HEK293 (cell line): ENCODE measurements at regions not wholly inside any gene's neighbourhood (a gene's known extent, or its start where the extent isn't known, plus 50 kb on each side); places are given as distances from the start of the nearest gene placed in this dataset.

Experiments used
- CTCF ChIA-PET: fragments of 350-600 bp; formaldehyde crosslinking; extraction: SDS; loops from one replicate; lab custom pipeline; 2021; ENCODE audit warnings: antibody characterized with exemption; lab: Yijun Ruan, JAX
- POLR2A ChIA-PET: fragments of 300-600 bp; formaldehyde crosslinking; extraction: SDS; loops from one replicate; lab custom pipeline; 2020; ENCODE audit warnings: antibody characterized with exemption, inconsistent platforms; lab: Yijun Ruan, JAX
- H3K27ac ChIP-seq: fragments of 200-500 bp; sonication (Bioruptor generic); 2 replicates; pipeline ENCODE4 v1.5.1; 2014; ENCODE audit warnings: low read depth, low read length, control low read depth, inconsistent platforms; ENCODE audit errors: extremely low read depth
- H3K36me3 ChIP-seq, 2 experiments: fragments of 200-500 bp in 1 of 2; sonication (Bioruptor generic) in 1 of 2; 1 replicate in 1 of 2; 2 replicates in 1 of 2; pipeline ENCODE4 v1.5.1; 2014 to 2017; ENCODE audit warnings: inconsistent platforms in 2 of 2, low read length in 2 of 2; ENCODE audit not compliant: control insufficient read depth in 2 of 2, insufficient read depth in 1 of 2
- H3K4me1 ChIP-seq: fragments of 200-500 bp; sonication (Bioruptor generic); 2 replicates; pipeline ENCODE4 v1.5.1; 2014; ENCODE audit warnings: mild to moderate bottlenecking, low read length, inconsistent platforms; ENCODE audit not compliant: control insufficient read depth, insufficient read depth
- H3K4me3 ChIP-seq: 2 replicates; pipeline ENCODE4 v1.5.1; 2011; ENCODE audit warnings: low read depth, mild to moderate bottlenecking, control low read depth, low read length, moderate library complexity
- H3K9me3 ChIP-seq: fragments of 200-500 bp; sonication (Bioruptor generic); 2 replicates; pipeline ENCODE4 v1.5.1; 2014; ENCODE audit warnings: low read depth, low read length, inconsistent platforms; ENCODE audit not compliant: control insufficient read depth, insufficient read depth
- BCL11B ChIP-seq: fragments of 450-650 bp; formaldehyde crosslinking; IDR thresholded peaks from 2 replicates; pipeline ENCODE4 v1.5.1; 2016; ENCODE audit warnings: low read depth, missing biosample characterization, missing genetic modification characterization
- KLF1 ChIP-seq: fragments of 450-650 bp; formaldehyde crosslinking; IDR thresholded peaks from 2 replicates; pipeline ENCODE4 v1.5.1; 2016; ENCODE audit warnings: missing biosample characterization, missing genetic modification characterization
- PRDM1 ChIP-seq: fragments of 450-650 bp; formaldehyde crosslinking; IDR thresholded peaks from 2 replicates; pipeline ENCODE4; 2016; ENCODE audit warnings: missing biosample characterization, missing genetic modification characterization
- TCF7L2 ChIP-seq: IDR thresholded peaks from 2 replicates; pipeline ENCODE4 v1.6.1; 2011; ENCODE audit warnings: low read depth, mild to moderate bottlenecking, inconsistent platforms, low read length, moderate library complexity, borderline replicate concordance
- ZBTB20 ChIP-seq: fragments of 450-650 bp; formaldehyde crosslinking; IDR thresholded peaks from 2 replicates; pipeline ENCODE4 v1.5.1; 2016; ENCODE audit warnings: missing biosample characterization, missing genetic modification characterization
- ZNF157 ChIP-seq: fragments of 450-650 bp; formaldehyde crosslinking; IDR thresholded peaks from 2 replicates; pipeline ENCODE4 v1.5.1; 2016; ENCODE audit warnings: missing biosample characterization, missing genetic modification characterization
- ZNF324 ChIP-seq: fragments of 450-650 bp; formaldehyde crosslinking; IDR thresholded peaks from 2 replicates; pipeline ENCODE4 v1.5.1; 2016; ENCODE audit warnings: missing biosample characterization, missing genetic modification characterization
- ZNF394 ChIP-seq: fragments of 450-650 bp; formaldehyde crosslinking; IDR thresholded peaks from 2 replicates; pipeline ENCODE4 v1.5.1; 2016; ENCODE audit warnings: missing biosample characterization, missing genetic modification characterization, mild to moderate bottlenecking, moderate library complexity, borderline replicate concordance
- ZNF514 ChIP-seq: fragments of 450-650 bp; formaldehyde crosslinking; IDR thresholded peaks from 2 replicates; pipeline ENCODE4 v1.5.1; 2016; ENCODE audit warnings: missing biosample characterization, missing genetic modification characterization
- ZNF571 ChIP-seq: fragments of 450-650 bp; formaldehyde crosslinking; IDR thresholded peaks from 2 replicates; pipeline ENCODE4 v1.5.0; 2017; ENCODE audit warnings: missing biosample characterization, missing genetic modification characterization
- ZNF629 ChIP-seq: fragments of 450-650 bp; formaldehyde crosslinking; IDR thresholded peaks from 2 replicates; pipeline ENCODE4 v1.5.1; 2017; ENCODE audit warnings: missing biosample characterization, missing genetic modification characterization
- ZNF670 ChIP-seq: fragments of 450-650 bp; formaldehyde crosslinking; IDR thresholded peaks from 2 replicates; pipeline ENCODE4 v1.5.1; 2016; ENCODE audit warnings: missing biosample characterization, missing genetic modification characterization, low read depth
- ZNF777 ChIP-seq: fragments of 450-650 bp; formaldehyde crosslinking; IDR thresholded peaks from 2 replicates; pipeline ENCODE4 v1.5.1; 2017; ENCODE audit warnings: missing biosample characterization, missing genetic modification characterization, borderline replicate concordance
- TF ChIP-seq, protein P1 (sequence below): fragments of 450-650 bp; formaldehyde crosslinking; IDR thresholded peaks from 2 replicates; pipeline ENCODE4 v1.5.1; 2016; ENCODE audit warnings: missing biosample characterization, missing genetic modification characterization
- TF ChIP-seq, protein P2 (sequence below): fragments of 450-650 bp; formaldehyde crosslinking; IDR thresholded peaks from 2 replicates; pipeline ENCODE4 v1.5.1; 2017; ENCODE audit warnings: missing biosample characterization, missing genetic modification characterization
- TF ChIP-seq, protein P3 (sequence below): fragments of 450-650 bp; formaldehyde crosslinking; IDR thresholded peaks from 2 replicates; pipeline ENCODE4 v1.5.0; 2017; ENCODE audit warnings: missing biosample characterization, missing genetic modification characterization, borderline replicate concordance
- TF ChIP-seq, protein P4 (sequence below): fragments of 450-650 bp; formaldehyde crosslinking; IDR thresholded peaks from 2 replicates; pipeline ENCODE4 v1.5.1; 2016; ENCODE audit warnings: missing biosample characterization, missing genetic modification characterization
- TF ChIP-seq, protein P5 (sequence below): fragments of 450-650 bp; formaldehyde crosslinking; IDR thresholded peaks from 2 replicates; pipeline ENCODE4 v1.5.1; 2016; ENCODE audit warnings: missing biosample characterization, missing genetic modification characterization

DNA sequence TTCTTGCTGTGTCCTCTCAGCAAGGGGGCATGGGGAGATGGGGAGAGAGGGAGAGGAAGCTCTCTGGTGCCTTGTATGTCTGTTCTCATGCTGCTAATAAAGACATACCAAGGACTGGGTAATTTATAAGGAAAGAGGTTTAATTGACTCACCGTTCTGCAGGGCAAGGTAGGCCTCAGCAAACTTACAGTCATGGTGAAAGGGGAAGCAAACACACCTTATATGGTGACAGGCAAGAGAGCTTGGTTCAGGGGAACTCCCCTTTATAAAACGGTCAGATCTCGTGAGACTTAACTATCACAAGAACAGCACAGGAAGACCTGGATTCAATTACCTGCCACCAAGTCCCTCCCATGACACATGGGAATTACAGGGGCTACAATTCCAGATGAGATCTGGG is 464.7 kb upstream of the CELF2 start:
- ChIA-PET CTCF (interaction anchor here (0.6 kb wide), 1 partner anchor 8 kb away, joined by 3 read pairs; no protein-coding TSS in a partner anchor), POLR2A (no interaction called here)
- Histone ChIP-seq H3K4me3 (no peak overlapping the region), H3K4me1 (no peaks in the 10 kb centered on the region), H3K27ac (no peak overlapping the region), H3K9me3 (no peaks in the 10 kb centered on the region), H3K36me3 (no peaks in the 10 kb centered on the region)
- TF ChIP-seq PRDM1 (tag by site-specific recombination) (no peak), ZBTB20 (tag by site-specific recombination) (no peak), ZNF571 (tag by site-specific recombination) (no peak), ZNF394 (tag by site-specific recombination) (no peak)
- TF ChIP-seq, protein P1, sequence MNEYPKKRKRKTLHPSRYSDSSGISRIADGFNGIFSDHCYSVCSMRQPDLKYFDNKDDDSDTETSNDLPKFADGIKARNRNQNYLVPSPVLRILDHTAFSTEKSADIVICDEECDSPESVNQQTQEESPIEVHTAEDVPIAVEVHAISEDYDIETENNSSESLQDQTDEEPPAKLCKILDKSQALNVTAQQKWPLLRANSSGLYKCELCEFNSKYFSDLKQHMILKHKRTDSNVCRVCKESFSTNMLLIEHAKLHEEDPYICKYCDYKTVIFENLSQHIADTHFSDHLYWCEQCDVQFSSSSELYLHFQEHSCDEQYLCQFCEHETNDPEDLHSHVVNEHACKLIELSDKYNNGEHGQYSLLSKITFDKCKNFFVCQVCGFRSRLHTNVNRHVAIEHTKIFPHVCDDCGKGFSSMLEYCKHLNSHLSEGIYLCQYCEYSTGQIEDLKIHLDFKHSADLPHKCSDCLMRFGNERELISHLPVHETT (tag by site-specific recombination), result no peak

DNA sequence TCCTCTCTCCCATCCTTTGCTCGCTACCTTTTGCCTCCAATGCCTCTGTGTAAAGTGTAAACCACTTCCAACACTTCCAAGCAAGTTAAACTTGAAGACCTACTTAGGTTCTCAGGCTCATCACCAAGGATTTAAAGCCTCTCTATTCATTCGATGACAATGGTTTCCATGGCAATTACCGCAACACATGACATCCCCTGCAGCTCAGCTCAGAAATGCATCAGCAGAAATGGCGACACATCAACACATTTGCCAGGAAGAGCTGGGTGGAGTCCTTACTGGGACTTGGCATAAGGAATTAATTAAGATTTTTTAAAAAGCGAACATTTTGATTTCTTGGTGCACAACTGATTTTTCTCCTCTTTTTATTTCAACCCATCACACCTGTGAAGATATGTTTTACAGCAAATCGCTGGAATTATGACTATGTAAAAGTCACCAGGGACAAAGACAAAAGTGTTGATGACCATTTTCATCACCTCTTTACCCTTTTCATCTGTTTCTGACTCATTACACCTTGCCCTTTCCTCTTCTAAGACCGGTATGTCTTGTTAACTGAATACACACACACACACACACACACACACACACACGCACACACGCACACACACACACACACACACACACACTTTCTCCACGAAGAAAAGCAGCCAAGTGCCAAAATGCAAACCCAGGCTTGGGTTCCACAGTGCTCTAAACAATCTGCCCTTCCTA is 453.4 kb upstream of the CELF2 start:
- no peak overlapping the region for H3K27ac ChIP-seq
- no peak overlapping the region for H3K4me3 ChIP-seq
- ChIA-PET POLR2A (no interaction called here), CTCF (interaction anchor here (0.7 kb wide), 1 partner anchor 12 kb away, joined by 3 read pairs; no protein-coding TSS in a partner anchor)
- TF ChIP-seq, protein P2, sequence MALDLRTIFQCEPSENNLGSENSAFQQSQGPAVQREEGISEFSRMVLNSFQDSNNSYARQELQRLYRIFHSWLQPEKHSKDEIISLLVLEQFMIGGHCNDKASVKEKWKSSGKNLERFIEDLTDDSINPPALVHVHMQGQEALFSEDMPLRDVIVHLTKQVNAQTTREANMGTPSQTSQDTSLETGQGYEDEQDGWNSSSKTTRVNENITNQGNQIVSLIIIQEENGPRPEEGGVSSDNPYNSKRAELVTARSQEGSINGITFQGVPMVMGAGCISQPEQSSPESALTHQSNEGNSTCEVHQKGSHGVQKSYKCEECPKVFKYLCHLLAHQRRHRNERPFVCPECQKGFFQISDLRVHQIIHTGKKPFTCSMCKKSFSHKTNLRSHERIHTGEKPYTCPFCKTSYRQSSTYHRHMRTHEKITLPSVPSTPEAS, result peak; percentile 88
- TF ChIP-seq KLF1 (tag by site-specific recombination), result no peak
- 0 out of 2 replicates have a peak, but pooled peaks cover 2% of the 10 kb centered on the region for H3K4me1 ChIP-seq
- H3K9me3 ChIP-seq, result no peaks in the 10 kb centered on the region
- H3K36me3 ChIP-seq, result no peaks in the 10 kb centered on the region

DNA sequence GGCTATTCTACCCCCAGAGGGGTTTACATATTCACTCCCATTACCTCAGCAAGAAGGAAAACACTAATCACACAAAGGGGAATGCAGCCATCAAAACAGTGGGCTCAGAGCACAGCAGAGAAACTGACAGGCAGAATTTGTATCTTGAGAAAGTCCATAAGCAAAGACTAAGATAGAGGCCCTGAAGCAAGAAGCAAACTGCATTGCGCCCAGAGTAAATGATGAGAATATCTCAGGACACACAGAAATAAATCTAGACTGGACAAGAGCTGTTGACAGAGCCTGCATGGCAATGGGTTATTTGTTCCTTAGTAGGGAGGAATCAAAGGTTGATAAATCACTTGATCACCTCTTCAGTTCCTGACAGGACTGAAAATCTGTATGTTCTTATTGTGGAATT is 440.7 kb upstream of the CELF2 start:
- POLR2A ChIA-PET, result no interaction called here
- Histone ChIP-seq H3K4me1 (no peaks in the 10 kb centered on the region), H3K27ac (no peak overlapping the region)
- TF ChIP-seq ZNF514 (tag by site-specific recombination), result no peak
- TF ChIP-seq ZNF324 (tag by site-specific recombination), result no peak
- TF ChIP-seq, all 188 proteins: peak for 0
- H3K4me3 ChIP-seq, result no peak overlapping the region
- CTCF ChIA-PET, result no interaction called here
- no peaks in the 10 kb centered on the region for H3K9me3 ChIP-seq
- no peaks in the 10 kb centered on the region for H3K36me3 ChIP-seq

DNA sequence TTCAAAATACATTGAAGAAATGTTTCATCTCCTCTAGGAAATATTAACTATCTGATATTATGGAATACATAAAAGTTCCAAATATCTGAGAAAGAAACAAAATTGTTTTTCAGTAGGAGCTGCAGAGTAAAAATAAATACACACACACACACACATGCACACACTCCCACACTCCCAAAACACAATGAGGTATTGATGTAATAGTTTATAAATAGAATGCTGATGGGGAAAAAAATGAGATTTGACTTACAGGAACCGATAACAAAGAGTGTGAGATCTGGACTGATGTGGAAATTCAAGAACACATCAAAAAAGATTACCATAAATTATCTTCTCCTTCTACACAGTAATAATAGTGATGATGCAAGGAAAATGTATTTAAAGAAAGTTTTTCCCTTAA is 438.0 kb upstream of the CELF2 start:
- Histone ChIP-seq H3K36me3 (no peaks in the 10 kb centered on the region), H3K4me3 (no peak overlapping the region), H3K27ac (no peak overlapping the region), H3K4me1 (no peaks in the 10 kb centered on the region), H3K9me3 (no peaks in the 10 kb centered on the region)
- POLR2A ChIA-PET, result no interaction called here
- CTCF ChIA-PET, result interaction anchor here (0.9 kb wide), 1 partner anchor 14 kb away, joined by 3 read pairs; no protein-coding TSS in a partner anchor
- TF ChIP-seq ZNF157 (tag by site-specific recombination), result no peak
- no peak for TF ChIP-seq TCF7L2
- TF ChIP-seq ZNF629, result no peak
- TF ChIP-seq, protein P3, sequence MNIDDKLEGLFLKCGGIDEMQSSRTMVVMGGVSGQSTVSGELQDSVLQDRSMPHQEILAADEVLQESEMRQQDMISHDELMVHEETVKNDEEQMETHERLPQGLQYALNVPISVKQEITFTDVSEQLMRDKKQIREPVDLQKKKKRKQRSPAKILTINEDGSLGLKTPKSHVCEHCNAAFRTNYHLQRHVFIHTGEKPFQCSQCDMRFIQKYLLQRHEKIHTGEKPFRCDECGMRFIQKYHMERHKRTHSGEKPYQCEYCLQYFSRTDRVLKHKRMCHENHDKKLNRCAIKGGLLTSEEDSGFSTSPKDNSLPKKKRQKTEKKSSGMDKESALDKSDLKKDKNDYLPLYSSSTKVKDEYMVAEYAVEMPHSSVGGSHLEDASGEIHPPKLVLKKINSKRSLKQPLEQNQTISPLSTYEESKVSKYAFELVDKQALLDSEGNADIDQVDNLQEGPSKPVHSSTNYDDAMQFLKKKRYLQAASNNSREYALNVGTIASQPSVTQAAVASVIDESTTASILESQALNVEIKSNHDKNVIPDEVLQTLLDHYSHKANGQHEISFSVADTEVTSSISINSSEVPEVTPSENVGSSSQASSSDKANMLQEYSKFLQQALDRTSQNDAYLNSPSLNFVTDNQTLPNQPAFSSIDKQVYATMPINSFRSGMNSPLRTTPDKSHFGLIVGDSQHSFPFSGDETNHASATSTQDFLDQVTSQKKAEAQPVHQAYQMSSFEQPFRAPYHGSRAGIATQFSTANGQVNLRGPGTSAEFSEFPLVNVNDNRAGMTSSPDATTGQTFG (tag by site-specific recombination), result no peak
- TF ChIP-seq BCL11B (tag by site-specific recombination), result no peak
- TF ChIP-seq, protein P4, sequence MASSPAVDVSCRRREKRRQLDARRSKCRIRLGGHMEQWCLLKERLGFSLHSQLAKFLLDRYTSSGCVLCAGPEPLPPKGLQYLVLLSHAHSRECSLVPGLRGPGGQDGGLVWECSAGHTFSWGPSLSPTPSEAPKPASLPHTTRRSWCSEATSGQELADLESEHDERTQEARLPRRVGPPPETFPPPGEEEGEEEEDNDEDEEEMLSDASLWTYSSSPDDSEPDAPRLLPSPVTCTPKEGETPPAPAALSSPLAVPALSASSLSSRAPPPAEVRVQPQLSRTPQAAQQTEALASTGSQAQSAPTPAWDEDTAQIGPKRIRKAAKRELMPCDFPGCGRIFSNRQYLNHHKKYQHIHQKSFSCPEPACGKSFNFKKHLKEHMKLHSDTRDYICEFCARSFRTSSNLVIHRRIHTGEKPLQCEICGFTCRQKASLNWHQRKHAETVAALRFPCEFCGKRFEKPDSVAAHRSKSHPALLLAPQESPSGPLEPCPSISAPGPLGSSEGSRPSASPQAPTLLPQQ (tag by site-specific recombination), result no peak
- TF ChIP-seq ZNF670, result no peak
- no peak for TF ChIP-seq ZNF777 (tag by site-specific recombination)
- TF ChIP-seq, protein P5, sequence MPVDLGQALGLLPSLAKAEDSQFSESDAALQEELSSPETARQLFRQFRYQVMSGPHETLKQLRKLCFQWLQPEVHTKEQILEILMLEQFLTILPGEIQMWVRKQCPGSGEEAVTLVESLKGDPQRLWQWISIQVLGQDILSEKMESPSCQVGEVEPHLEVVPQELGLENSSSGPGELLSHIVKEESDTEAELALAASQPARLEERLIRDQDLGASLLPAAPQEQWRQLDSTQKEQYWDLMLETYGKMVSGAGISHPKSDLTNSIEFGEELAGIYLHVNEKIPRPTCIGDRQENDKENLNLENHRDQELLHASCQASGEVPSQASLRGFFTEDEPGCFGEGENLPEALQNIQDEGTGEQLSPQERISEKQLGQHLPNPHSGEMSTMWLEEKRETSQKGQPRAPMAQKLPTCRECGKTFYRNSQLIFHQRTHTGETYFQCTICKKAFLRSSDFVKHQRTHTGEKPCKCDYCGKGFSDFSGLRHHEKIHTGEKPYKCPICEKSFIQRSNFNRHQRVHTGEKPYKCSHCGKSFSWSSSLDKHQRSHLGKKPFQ (tag by site-specific recombination), result no peak
